Tibial nerve (tissue), 4 donors: ENCODE measurements at regions not wholly inside any gene's neighbourhood (a gene's known extent, or its start where the extent isn't known, plus 50 kb on each side); places are given as distances from the start of the nearest gene placed in this dataset.

Source experiments
- DNase-seq, 2 donors: peaks; one replicate each; pipeline ENCODE4 v3.0.0-alpha.2; 2019; ENCODE audit warnings: low spot score in 2 of 2
- H3K27ac ChIP-seq, 4 donors: fragments of 200-600 bp; sonication (generic) in 3 of 4; one replicate each; pipeline ENCODE4 v1.5.1; 2017 to 2019; ENCODE audit warnings: mild to moderate bottlenecking in 1 of 4
- H3K27me3 ChIP-seq, 2 donors: fragments of 200-600 bp; sonication (generic) in 1 of 2; one replicate each; pipeline versions ENCODE4 v1.5.1 to v1.6.0; 2017 to 2019
- H3K36me3 ChIP-seq, 3 donors: fragments of 200-600 bp; sonication (generic); one replicate each; pipeline ENCODE4 v1.5.1; 2018 to 2019
- H3K4me1 ChIP-seq, 4 donors: fragments of 200-600 bp; sonication (generic) in 3 of 4; one replicate each; pipeline ENCODE4 v1.5.1; 2017 to 2019
- H3K4me3 ChIP-seq, 4 donors: fragments of 200-600 bp; sonication (generic) in 3 of 4; one replicate each; pipeline ENCODE4 v1.5.1; 2017 to 2019; ENCODE audit warnings: mild to moderate bottlenecking in 1 of 4, moderate library complexity in 1 of 4
- H3K9me3 ChIP-seq, 4 donors: fragments of 200-600 bp; sonication (generic) in 3 of 4; one replicate each; pipeline ENCODE4 v1.5.1; 2017 to 2019
- CTCF ChIP-seq, 5 experiments: fragments of 200-600 bp in 3 of 5; fragments of 450-650 bp in 2 of 5; sonication (generic) in 3 of 5; IDR thresholded peaks; one replicate each; pipeline ENCODE4 v1.5.1; 2016 to 2019; ENCODE audit warnings: antibody characterized with exemption in 5 of 5, mild to moderate bottlenecking in 3 of 5, moderate library complexity in 2 of 5
- EP300 ChIP-seq, 2 donors: sonication (generic); formaldehyde crosslinking; IDR thresholded peaks; one replicate each; pipeline ENCODE4 v1.6.1; 2017; ENCODE audit warnings: antibody characterized with exemption in 2 of 2, mild to moderate bottlenecking in 1 of 2
- POLR2A ChIP-seq, 2 donors: fragments of 450-650 bp; IDR thresholded peaks; one replicate each; pipeline ENCODE4 v1.6.1; 2017; ENCODE audit warnings: antibody characterized with exemption in 2 of 2, mild to moderate bottlenecking in 2 of 2, moderate library complexity in 2 of 2
- WGBS, 2 donors: methylation state at CpG; one replicate each; pipeline ENCODE4 v1.1.5; 2018; 5-methylcytosine and 5-hydroxymethylcytosine counted together

- Histone ChIP-seq H3K27ac (peak overlapping the region in 2 of 4 donors; percentile 57 to 61), H3K4me3 (no peak overlapping the region), H3K27me3 (no peaks in the 10 kb centered on the region), H3K9me3 (no peaks in the 10 kb centered on the region), H3K4me1 (peaks cover 0 to 40% (median 12%) of the 10 kb centered on the region in 4 donors), H3K36me3 (no peaks in the 10 kb centered on the region)
- TF ChIP-seq EP300 (IDR thresholded peaks at IDR 0.05) (no peak), POLR2A (IDR thresholded peaks at IDR 0.05) (no peak), CTCF (IDR thresholded peaks at IDR 0.05) (no peak)
- no peak for DNase-seq
- 91 to 95% methylated on average over 3 of the region's 3 CpGs for WGBS, 2 donors
Measured at GRCh38 chr15:62896380-62896866, 146.1 kb upstream of the TPM1 start.

- no peak for TF ChIP-seq POLR2A (IDR thresholded peaks at IDR 0.05)
- H3K4me3 ChIP-seq = peak overlapping the region in 1 of 4 donors; percentile 9
- DNase-seq = peak; percentile 79 to 84
- H3K4me1 ChIP-seq = peaks cover 0 to 41% (median 12%) of the 10 kb centered on the region in 4 donors
- no peaks in the 10 kb centered on the region for H3K27me3 ChIP-seq
- 11 to 16% methylated on average over 19 of the region's 19 CpGs for WGBS, 2 donors
- H3K27ac ChIP-seq = peak overlapping the region in 2 of 4 donors; percentile 57 to 61
- no peaks in the 10 kb centered on the region for H3K9me3 ChIP-seq
- H3K36me3 ChIP-seq = no peaks in the 10 kb centered on the region
Measured at GRCh38 chr15:62896969-62897486, 145.5 kb upstream of the TPM1 start.

GRCh38 chr15:62897634-62898033, 144.9 kb upstream of the TPM1 start:
- WGBS, 2 donors = 76 to 82% methylated on average over 8 of the region's 8 CpGs
- TF ChIP-seq EP300 (IDR thresholded peaks at IDR 0.05) (no peak), CTCF (IDR thresholded peaks at IDR 0.05) (no peak), POLR2A (IDR thresholded peaks at IDR 0.05) (no peak)
- no peaks in the 10 kb centered on the region for H3K27me3 ChIP-seq
- no peak overlapping the region for H3K4me3 ChIP-seq
- peaks cover 0 to 41% (median 12%) of the 10 kb centered on the region in 4 donors for H3K4me1 ChIP-seq
- no peaks in the 10 kb centered on the region for H3K36me3 ChIP-seq
- no peaks in the 10 kb centered on the region for H3K9me3 ChIP-seq
- no peak for DNase-seq
- H3K27ac ChIP-seq = no peak overlapping the region

- H3K9me3 ChIP-seq = no peaks in the 10 kb centered on the region
- no peak overlapping the region for H3K4me3 ChIP-seq
- no peak for TF ChIP-seq EP300 (IDR thresholded peaks at IDR 0.05)
- no peak for TF ChIP-seq POLR2A (IDR thresholded peaks at IDR 0.05)
- no peak for TF ChIP-seq CTCF (IDR thresholded peaks at IDR 0.05)
- H3K27me3 ChIP-seq = no peaks in the 10 kb centered on the region
- no peaks in the 10 kb centered on the region for H3K36me3 ChIP-seq
- WGBS, 2 donors = 79 to 82% methylated on average over 2 of the region's 2 CpGs
- H3K4me1 ChIP-seq = peaks cover 0 to 41% (median 12%) of the 10 kb centered on the region in 4 donors
- no peak overlapping the region for H3K27ac ChIP-seq
- DNase-seq = no peak
Measured at GRCh38 chr15:62899090-62899493, 143.5 kb upstream of the TPM1 start.

GRCh38 chr15:62900071-62900802, 142.3 kb upstream of the TPM1 start:
- WGBS, 2 donors = 58% methylated on average over 10 to 11 of the region's 11 CpGs
- TF ChIP-seq EP300 (IDR thresholded peaks at IDR 0.05) = peak in 1 of 2 donors; percentile 39
- TF ChIP-seq CTCF (IDR thresholded peaks at IDR 0.05) = no peak
- TF ChIP-seq POLR2A (IDR thresholded peaks at IDR 0.05) = no peak
- no peak for DNase-seq
- no peaks in the 10 kb centered on the region for H3K27me3 ChIP-seq
- no peaks in the 10 kb centered on the region for H3K9me3 ChIP-seq
- peaks cover 0 to 41% (median 12%) of the 10 kb centered on the region in 4 donors for H3K4me1 ChIP-seq
- H3K4me3 ChIP-seq = no peak overlapping the region
- H3K27ac ChIP-seq = no peak overlapping the region
- H3K36me3 ChIP-seq = no peaks in the 10 kb centered on the region
